Islet precursor cell (in vitro differentiated cells): ENCODE measurements at regions not wholly inside any gene's neighbourhood (a gene's known extent, or its start where the extent isn't known, plus 50 kb on each side); places are given as distances from the start of the nearest gene placed in this dataset.

Experiments
- DNase-seq: peaks from one replicate; pipeline ENCODE4 v3.0.0-alpha.2; 2018

DNA sequence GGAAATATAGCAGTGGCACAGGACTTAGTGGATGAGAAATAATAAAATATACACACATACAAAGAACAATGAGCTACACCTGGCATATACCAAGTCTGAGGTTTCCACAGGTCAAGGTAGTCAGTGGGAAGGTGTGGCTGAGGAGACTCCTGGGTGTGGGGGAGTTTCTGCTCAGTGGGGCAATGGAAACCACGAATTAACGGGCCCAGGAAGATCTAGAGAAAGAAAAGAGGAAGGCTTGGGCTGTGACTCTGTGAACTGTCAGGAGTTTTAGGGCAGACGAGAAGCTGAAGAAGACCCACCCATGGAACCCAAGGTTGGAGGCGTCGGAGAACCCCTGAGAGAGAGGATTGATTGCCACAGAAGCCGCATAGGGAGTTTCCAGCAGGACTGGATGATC, 196.5 kb downstream of the HERPUD2 start:
- DNase-seq, result no peak

DNA sequence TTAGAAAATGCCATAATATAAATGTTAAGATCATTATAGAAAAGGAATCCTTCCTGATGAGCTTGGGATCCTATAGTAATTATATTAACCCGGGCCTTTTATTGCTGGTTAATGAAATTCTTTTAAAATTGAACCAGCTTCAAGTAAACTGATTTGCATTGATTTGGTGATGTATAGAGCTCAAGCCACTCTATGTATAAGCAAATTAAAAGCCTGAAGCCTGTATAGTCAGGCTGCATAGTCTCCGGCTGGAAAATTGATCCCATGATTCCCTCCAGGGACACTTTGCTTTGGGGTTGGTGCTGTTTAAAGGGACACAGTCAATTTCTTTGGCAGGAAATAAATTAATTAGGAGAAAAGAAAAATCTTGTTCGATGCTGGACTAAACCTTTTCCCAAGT, 199.1 kb downstream of the HERPUD2 start:
- DNase-seq, result no peak

DNA sequence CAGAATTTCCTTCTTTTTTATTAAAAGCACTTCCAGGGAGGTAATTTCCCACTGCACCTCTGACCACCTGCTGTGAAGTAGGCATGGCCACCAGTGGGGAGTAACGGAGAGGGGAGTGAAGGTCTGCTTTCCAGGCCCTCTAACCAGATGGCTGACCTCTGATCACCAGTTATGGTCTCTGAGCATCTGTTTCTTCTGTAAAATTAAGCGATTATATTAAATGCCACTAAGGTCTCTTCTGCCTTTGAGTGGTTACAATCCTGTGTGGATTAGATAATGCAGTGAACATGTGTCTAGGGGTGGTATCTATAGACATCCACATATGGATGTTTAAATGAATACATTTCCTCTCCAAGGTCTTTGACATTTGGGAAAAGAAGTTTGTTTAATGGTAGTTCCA, 199.6 kb downstream of the HERPUD2 start:
- no peak for DNase-seq

GRCh38 chr7:35494407-35494806, 200.5 kb downstream of the HERPUD2 start:
- DNase-seq, result peak; percentile 21

DNA sequence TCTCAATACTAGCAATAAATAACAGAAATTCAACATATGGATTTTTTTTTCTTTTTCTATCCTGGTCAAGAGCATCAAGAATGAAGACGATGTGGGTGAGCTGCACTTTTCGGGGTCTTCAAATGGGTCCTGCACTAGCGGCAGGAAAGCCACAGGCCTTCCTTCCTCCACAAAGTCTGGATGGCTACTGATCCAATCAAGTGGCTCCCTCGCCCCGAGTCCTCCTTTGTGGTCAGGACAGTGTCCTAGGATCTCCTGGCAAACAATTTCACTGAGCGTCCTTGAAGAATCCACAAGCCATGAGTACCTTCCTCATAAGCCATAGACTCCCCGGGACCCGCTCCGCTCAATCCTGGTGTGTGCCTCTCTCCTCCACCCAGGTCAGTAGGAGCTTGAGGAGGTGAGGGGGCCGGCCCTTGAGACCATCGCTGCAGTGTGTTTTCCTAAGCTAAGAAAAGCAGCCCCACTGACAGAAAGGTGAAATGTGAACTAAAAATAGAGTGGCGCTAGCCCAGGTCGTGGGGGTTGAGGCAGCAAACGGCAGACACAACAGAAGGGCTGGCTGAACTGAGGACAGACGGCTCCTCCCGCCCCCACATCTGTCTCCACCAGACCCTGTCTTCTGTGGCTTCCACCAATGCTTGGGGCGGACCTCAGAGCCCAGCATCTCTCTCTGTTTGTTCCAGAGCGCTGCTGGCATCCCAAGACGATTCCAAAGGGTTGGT, 202.3 kb downstream of the HERPUD2 start:
- peak; percentile 48 for DNase-seq

DNA sequence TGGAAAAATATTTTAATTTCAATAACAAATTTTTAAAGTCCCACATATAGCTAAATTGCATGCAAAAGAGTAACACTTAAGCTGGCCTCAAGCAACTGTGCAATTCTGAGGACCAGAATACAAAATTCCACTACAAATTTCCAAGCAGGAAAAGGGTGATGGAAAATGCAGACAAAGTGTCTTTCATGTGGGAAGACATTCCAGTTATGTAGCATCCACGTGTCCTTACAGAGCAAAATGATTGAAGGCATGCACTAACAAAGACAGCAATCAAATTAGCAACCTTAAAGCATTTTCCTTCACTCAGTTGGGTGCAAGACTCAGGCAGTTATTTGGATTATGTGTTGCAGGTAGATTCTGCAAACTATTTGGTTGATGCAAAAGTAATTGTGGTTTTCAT, 203.7 kb downstream of the HERPUD2 start:
- peak; percentile 10 for DNase-seq

DNA sequence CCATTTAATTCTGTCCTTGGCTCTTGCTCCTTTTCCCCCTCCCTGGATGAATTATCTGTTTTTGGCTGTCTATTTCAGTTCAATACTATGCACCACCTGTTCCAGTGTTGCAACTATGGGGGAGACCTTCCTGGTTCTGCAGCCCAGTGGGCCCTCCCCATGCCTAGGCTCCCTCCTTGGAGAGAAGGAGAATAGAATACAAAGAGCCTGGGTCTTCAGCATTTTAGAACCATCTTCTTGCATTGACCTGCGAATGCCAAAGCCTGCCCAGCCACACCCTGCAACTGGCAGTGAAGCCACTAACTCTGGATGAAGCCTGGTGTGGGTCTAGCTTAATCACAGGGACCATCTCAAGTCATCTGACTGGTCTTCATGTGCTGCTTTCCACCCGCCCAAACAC, 207.1 kb downstream of the HERPUD2 start:
- DNase-seq, result peak; percentile 39

DNA sequence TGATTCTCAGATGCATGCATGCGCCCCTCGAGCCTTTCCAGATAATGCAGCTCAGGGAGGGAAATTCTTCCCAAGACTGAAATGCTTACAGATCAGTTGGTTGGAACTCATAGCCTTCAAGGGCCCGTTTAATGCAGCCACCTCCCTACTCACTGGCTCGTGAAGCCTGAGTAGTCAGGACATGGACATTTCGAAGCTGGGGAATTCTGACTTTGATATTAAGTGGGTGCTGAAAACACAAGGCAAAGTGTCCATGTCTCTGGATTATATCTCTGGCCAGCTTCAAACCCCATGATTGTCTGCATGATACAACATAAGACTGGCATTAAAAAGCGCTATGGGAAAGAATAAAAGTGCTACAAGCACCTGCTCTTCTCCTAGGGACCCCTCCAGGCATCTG, 207.5 kb downstream of the HERPUD2 start:
- peak; percentile 22 for DNase-seq

GRCh38 chr7:35485436-35485835, 209.5 kb downstream of the HERPUD2 start:
- DNase-seq, result peak; percentile 89

DNA sequence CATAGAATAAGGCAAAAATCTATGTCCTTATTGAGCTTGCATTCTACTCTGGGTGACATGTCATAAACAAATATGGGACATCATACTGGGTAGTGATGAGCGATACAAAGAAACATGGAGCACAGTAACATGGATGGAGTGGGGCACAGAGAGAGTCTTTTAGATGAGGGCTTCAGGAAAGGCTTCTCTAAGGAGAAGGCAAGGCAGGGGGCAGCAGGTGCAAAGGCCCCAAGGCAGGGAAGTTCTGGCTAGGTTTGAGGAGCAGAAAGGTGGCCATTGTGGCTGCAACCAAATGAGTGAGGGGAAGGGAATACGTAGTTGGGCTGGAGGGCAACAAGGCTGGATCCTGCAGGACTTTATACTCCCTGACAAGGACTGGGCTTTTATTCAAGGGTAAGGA, 211.4 kb downstream of the HERPUD2 start:
- DNase-seq, result no peak

DNA sequence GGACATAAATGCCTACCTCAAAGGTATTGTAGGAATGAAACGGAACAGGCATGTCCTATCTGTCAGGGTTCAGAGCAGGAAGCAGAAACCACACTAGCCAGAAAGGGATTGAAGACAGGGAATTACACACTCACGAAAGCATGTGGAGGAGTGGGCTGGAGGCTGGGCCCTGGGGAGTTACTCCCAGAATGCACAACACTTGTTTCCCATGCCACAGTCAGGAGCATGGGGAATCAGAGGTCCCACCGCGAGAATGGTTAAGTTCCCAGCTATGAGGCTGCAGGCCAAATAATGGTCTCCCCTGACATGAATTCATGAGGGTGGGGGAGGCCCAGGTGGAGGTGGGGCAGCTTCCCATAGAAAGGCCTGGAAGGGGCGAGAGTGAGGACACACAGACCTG, 212.7 kb downstream of the HERPUD2 start:
- DNase-seq, result peak; percentile 97

DNA sequence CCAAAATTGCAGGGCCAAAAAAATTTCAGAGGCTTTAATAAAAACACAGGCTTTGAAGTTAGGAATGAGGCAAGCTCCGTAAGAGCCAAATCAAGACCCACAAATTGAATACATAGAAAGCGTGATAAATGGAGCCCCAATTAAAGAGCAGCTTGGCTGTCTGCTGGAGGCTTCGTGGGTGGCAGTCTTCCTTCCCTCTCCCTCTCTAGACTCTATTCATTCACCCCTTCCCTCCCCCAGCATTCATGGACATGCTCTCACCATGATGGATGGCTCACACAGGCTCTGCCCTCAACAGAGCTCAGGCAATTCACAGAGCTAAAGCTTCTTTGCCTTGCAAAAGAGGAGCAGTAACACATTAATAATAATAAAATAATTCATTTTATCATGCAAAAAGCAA, 214.1 kb downstream of the HERPUD2 start:
- DNase-seq, result peak; percentile 55

- peak; percentile 45 for DNase-seq
These were observed 217.3 kb downstream of the HERPUD2 start for GRCh38 chr7:35477609-35478008.

GRCh38 chr7:35474100-35474499, 220.2 kb upstream of the TBX20 start:
- DNase-seq, result peak; percentile 9

DNA sequence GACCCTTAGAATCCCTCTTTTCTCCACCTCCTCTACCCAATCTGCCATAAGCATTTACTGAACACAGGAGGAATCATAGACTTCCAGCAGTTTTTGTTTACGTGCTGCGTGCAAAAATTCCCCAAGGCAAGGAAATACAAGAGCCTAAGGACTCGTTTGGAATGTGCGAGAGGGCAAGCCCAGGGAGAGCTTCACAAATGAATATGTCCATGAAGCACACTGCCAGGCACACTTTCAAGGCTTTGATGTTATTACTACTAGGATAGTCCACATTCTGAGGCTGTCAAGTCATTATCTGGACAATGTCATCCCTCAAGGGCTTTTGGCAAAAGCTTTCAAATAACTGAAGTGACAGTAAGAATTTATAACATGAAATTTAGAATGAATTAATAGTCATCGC, 214.7 kb upstream of the TBX20 start:
- peak; percentile 52 for DNase-seq

DNA sequence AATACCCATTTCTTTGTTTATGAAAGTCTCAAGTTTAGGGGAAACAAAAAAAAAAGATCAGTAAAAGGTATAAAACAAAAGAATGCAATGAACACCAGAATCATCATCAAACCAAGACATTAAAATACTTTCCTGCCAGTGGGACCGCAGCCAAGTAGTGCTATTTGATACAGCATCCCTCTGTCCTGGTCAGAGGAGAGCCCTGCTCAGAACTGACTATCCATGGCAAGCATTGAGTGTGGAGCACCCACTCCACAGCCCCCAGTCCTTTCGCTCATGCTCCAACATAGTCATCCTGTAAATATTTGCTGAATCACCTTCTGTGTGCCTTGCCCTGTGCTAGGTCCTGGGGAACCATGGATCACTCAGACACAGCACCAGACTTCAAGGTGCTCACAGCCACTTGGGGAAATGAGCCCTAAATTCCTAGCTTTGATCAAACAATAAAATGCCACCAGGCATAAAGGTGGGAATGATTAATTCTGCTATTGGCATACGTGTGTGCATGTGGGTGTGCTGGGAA, 213.6 kb upstream of the TBX20 start:
- peak; percentile 51 for DNase-seq

DNA sequence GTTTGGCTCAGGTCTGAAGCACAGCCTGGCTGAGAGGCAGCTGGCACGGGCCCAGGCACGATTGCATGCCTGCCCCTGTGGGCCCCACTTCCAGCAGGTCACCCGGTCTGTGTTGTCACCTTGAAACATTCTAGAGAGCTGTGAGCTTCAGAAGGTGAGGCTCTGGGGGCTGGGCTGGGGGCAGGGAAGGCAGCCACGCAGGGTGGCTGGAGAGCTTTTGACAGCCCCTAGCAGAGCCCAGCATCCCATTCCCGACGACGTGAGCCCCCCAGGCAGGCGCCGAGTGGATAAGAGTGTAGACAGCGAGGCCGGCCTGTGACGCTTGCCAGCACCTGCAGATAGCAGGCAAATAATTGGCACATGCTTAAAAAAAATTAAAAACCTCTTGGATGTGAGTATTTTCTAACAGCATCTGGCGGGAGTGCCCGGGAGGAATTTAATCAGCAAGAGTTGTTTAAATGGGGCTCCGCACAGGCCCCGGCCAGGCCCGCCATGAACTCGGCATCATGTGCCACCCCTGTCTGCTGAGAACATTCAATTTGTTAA, 212.0 kb upstream of the TBX20 start:
- peak; percentile 48 for DNase-seq

DNA sequence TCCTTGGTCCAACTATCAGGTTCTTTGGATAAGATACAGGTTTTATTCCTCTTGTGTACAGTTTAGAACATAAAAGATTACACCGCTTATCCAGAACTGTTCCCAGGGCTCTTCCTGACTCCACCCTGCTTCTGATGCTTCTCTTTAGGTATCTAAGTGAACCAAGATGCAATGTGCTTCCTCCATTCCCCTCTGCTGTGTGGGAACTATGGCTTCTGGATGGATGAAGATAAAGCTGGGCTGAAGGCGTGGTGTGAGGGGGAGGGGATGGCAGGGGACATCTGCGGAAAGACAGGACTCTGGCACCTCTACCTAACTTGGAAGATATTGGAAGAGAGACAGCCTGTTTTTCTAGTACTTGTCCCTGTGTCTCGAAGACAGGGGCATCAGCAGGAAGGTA, 209.9 kb upstream of the TBX20 start:
- DNase-seq, result no peak

- no peak for DNase-seq
These were observed 209.3 kb upstream of the TBX20 start for GRCh38 chr7:35463176-35463700.

GRCh38 chr7:35454575-35455385, 200.9 kb upstream of the TBX20 start:
- no peak for DNase-seq

- peak; percentile 75 for DNase-seq
These were observed 196.7 kb upstream of the TBX20 start for GRCh38 chr7:35450456-35451214.

DNA sequence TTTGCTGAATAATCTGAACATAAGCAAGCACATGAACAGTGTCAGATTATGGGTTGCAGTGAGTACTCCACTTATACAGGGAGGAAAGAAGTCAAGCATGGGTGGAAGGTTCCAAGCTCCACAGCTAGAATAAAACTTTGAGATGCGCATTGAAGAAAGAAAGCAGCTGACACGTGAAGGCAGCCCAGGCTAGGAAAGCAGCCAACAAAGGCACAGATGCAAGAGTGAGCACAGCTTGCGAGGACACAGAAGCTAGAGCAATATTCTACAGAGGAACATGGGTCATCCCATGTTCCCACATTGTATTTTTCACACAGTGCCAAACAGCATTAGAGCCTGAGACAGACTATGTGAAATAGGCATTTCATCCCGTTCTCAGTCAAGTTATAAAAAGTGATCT, 194.6 kb upstream of the TBX20 start:
- no peak for DNase-seq

DNA sequence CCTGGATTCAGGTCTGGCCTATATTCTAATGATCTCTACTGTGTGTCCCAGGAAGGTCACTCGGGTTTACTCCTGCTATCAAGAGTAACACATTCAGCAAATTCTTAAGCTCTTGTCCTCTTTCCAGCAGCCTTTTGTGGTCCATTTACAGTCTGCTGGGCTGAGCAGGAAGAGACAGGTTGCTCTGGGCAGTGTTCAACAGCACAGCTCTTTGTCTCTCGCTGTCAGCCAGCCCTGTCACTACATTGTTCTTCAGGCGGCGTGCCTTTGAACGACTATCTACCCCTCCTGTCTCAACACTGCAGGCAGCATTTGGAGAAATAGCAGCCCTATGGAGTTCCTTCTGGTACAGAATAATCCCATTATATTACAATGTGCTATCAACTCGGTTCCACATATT, 192.2 kb upstream of the TBX20 start:
- peak; percentile 89 for DNase-seq
